GM12878 (cell line): ENCODE measurements at regions not wholly inside any gene's neighbourhood (a gene's known extent, or its start where the extent isn't known, plus 50 kb on each side); places are given as distances from the start of the nearest gene placed in this dataset.

Experiments
- ATAC-seq: fragments of 200-7000 bp; cut with Tn5 transposase; 3 replicates; pipeline ENCODE4 v1.9.1; 2020; ENCODE audit warnings: mild to moderate bottlenecking, moderate library complexity
- BruUV-seq: library from RNA; stranded (reverse); fragments of 400-500 nt; replicated peaks from 2 replicates; lab custom pipeline; 2021; lab: Mats Ljungman, UMichigan
- CTCF ChIA-PET: fragments of 300-600 bp; sonication (Branson Sonifier 250); formaldehyde crosslinking; extraction: SDS; loops from one replicate; lab custom pipeline; 2021; ENCODE audit warnings: inconsistent platforms; lab: Yijun Ruan, JAX
- POLR2A ChIA-PET: fragments of 350-600 bp; formaldehyde crosslinking; extraction: SDS; loops from one replicate; lab custom pipeline; 2021; ENCODE audit warnings: inconsistent platforms; lab: Charles Lee
- RAD21 ChIA-PET: fragments of 300-600 bp; sonication (Branson Sonifier 250); formaldehyde crosslinking; loops from one replicate; lab custom pipeline; 2023; ENCODE audit warnings: antibody characterized with exemption; ENCODE audit not compliant: unreplicated experiment; lab: Charles Lee
- SMC1A ChIA-PET: fragments of 300-600 bp; sonication (Branson Sonifier 250); formaldehyde crosslinking; loops from one replicate; lab custom pipeline; 2023; ENCODE audit not compliant: unreplicated experiment, uncharacterized antibody; lab: Charles Lee
- DNase-seq: peaks from one replicate; pipeline ENCODE4 v3.0.0-alpha.2; 2011; ENCODE audit warnings: low read depth, low spot score
- FAIRE-seq: peaks from 3 replicates; lab custom pipeline; 2011; peaks lifted over from hg19 to GRCh38; lab: Jason Lieb, UNC
- H2AFZ ChIP-seq: 2 replicates; pipeline ENCODE4 v1.6.0; 2011; ENCODE audit warnings: low read depth, low read length, control low read depth; ENCODE audit not compliant: control insufficient read depth
- H3K27ac ChIP-seq: 2 replicates; pipeline ENCODE4 v1.5.1; 2011; ENCODE audit warnings: control low read depth; ENCODE audit not compliant: control insufficient read depth, insufficient read depth
- H3K27me3 ChIP-seq, 2 experiments: replicated peaks in 1 of 2; 2 replicates each; pipeline versions ENCODE4 v1.6.0 to v1.6.1; 2011; ENCODE audit warnings: low read length in 1 of 2; ENCODE audit not compliant: control insufficient read depth in 2 of 2, insufficient read depth in 2 of 2
- H3K36me3 ChIP-seq, 2 experiments: 2 replicates each; pipeline ENCODE4 v1.5.1; 2011; ENCODE audit warnings: low read length in 1 of 2; ENCODE audit not compliant: control insufficient read depth in 2 of 2, insufficient read depth in 2 of 2
- H3K4me1 ChIP-seq: 2 replicates; pipeline ENCODE4 v1.6.1; 2011; ENCODE audit warnings: mild to moderate bottlenecking, low read length, moderate library complexity, mixed read lengths; ENCODE audit not compliant: control insufficient read depth, insufficient read depth
- H3K4me2 ChIP-seq: 2 replicates; pipeline ENCODE4 v1.6.0; 2011; ENCODE audit warnings: control low read depth; ENCODE audit not compliant: control insufficient read depth, insufficient read depth
- H3K4me3 ChIP-seq: fragments of 200-600 bp; sonication (generic); 2 replicates; pipeline ENCODE4 v1.5.1; 2016
- H3K79me2 ChIP-seq: 2 replicates; pipeline ENCODE4 v1.6.0; 2011; ENCODE audit warnings: low read length; ENCODE audit not compliant: control insufficient read depth, insufficient read depth
- H3K9ac ChIP-seq: 2 replicates; pipeline ENCODE4 v1.8.0; 2011; ENCODE audit warnings: low read length, control low read depth, mixed read lengths; ENCODE audit not compliant: control insufficient read depth, insufficient read depth
- H3K9me3 ChIP-seq: replicated peaks from 3 replicates; pipeline ENCODE4 v1.5.1; 2011; ENCODE audit warnings: mild to moderate bottlenecking, low read length; ENCODE audit not compliant: control insufficient read depth, insufficient read depth
- H4K20me1 ChIP-seq: 2 replicates; pipeline ENCODE4 v1.6.0; 2011; ENCODE audit not compliant: control insufficient read depth, insufficient read depth
- ATF7 ChIP-seq: fragments of 450-650 bp; IDR thresholded peaks from 2 replicates; pipeline ENCODE4 v1.6.1; 2016; ENCODE audit warnings: low read depth, mild to moderate bottlenecking
- BCL3 ChIP-seq: IDR thresholded peaks from 2 replicates; pipeline ENCODE4 v1.6.1; 2011; ENCODE audit warnings: borderline replicate concordance, low read depth, mild to moderate bottlenecking, moderate library complexity, low read length; ENCODE audit not compliant: insufficient read depth, poor library complexity, severe bottlenecking
- CTCF ChIP-seq, 3 experiments: IDR thresholded peaks in 2 of 3; conservative IDR thresholded peaks in 1 of 3; 2 replicates each; pipeline ENCODE4 v1.5.1; 2011; ENCODE audit warnings: low read depth in 3 of 3, low read length in 3 of 3, mild to moderate bottlenecking in 3 of 3, control low read depth in 2 of 3, moderate library complexity in 2 of 3, inconsistent platforms in 1 of 3, mixed read lengths in 1 of 3; ENCODE audit not compliant: control insufficient read depth in 2 of 3, insufficient read depth in 1 of 3; ENCODE audit errors: extremely low read depth in 1 of 3
- MTA2 ChIP-seq: fragments of 450-650 bp; IDR thresholded peaks from 2 replicates; pipeline ENCODE4 v1.6.1; 2016; ENCODE audit warnings: low read depth, mild to moderate bottlenecking, moderate library complexity
- NRF1 ChIP-seq: conservative IDR thresholded peaks from 2 replicates; pipeline ENCODE4 v1.6.1; 2011; ENCODE audit warnings: mild to moderate bottlenecking, low read depth, low read length, improper control_type of control experiment
- WGBS: methylation state at CpG from one replicate; pipeline ENCODE4 v1.1.6; 2016; ENCODE audit warnings: low lambda C conversion rate; ENCODE audit not compliant: insufficient replicate concordance, insufficient coverage; ENCODE audit errors: missing lambda C conversion rate; 5-methylcytosine and 5-hydroxymethylcytosine counted together
- in situ Hi-C: fragments of 300-500 bp; cut with MboI; formaldehyde crosslinking; loops from 9 replicates; pipeline ENCODE4 v1.14.3; 2018; ENCODE audit warnings: mixed read lengths
- intact Hi-C: fragments of 100-400 bp; cut with micrococcal nuclease; formaldehyde crosslinking; loops from one replicate; pipeline ENCODE4 v1.14.2; 2022; ENCODE audit not compliant: unreplicated experiment

- ChIA-PET SMC1A (interaction anchor here (0.6 to 1.8 kb wide), 4 partner anchors 12 to 141 kb away, joined by 3 to 6 read pairs (median 4); no protein-coding TSS in a partner anchor), POLR2A (no interaction called here), CTCF (no interaction called here), RAD21 (no interaction called here)
- BruUV-seq = no TSS peak
- Histone ChIP-seq H3K9ac (no peak overlapping the region), H3K4me1 (no peaks in the 10 kb centered on the region), H3K4me2 (no peak overlapping the region), H2AFZ (no peak overlapping the region), H3K27me3 (no peaks in the 10 kb centered on the region), H3K4me3 (no peak overlapping the region), H3K9me3 (no peaks in the 10 kb centered on the region), H3K27ac (no peak overlapping the region), H4K20me1 (no peaks in the 10 kb centered on the region), H3K36me3 (peaks cover 2 to 3% of the 10 kb centered on the region in 2 experiments; a peak in 3 of 4 replicates), H3K79me2 (no peaks in the 10 kb centered on the region)
- ATAC-seq (no peak), DNase-seq (no peak), FAIRE-seq (no peak)
- WGBS = 86% methylated on average over 1 of the region's 1 CpG
- in situ Hi-C loops = no loop called here
- intact Hi-C loops = no loop called here
- TF ChIP-seq ATF7 (no peak), NRF1 (no peak), CTCF (IDR thresholded peaks at IDR 0.05 in 2 of 3, conservative IDR thresholded peaks at IDR 0.05 in 1 of 3; ENCODE audit: control insufficient read depth in 2 of 3, extremely low read depth in 1 of 3, insufficient read depth in 1 of 3, low read depth in 3 of 3, low read length in 3 of 3) (no peak), MTA2 (no peak), BCL3 (no peak)
These were observed 266.2 kb downstream of the UTRN start for GRCh38 chr6:144551339-144551738.
